ENCODE measurements at regions not wholly inside any gene's neighbourhood (a gene's known extent, or its start where the extent isn't known, plus 50 kb on each side); places are given as distances from the start of the nearest gene placed in this dataset.

- TF ChIP-seq CTCF (IDR thresholded peaks at IDR 0.05) (no peak), POLR2A (IDR thresholded peaks at IDR 0.05) (no peak)
Measured at GRCh38 chr9:26131886-26132285, 453.6 kb upstream of the TUSC1 start.

Measured in lower leg skin (tissue), 3 donors.